MCF 10A (cell line): ENCODE measurements at regions not wholly inside any gene's neighbourhood (a gene's known extent, or its start where the extent isn't known, plus 50 kb on each side); places are given as distances from the start of the nearest gene placed in this dataset.

Experiments used
- BruUV-seq: library from RNA; stranded (reverse); fragments of 400-500 nt; replicated peaks from 2 replicates; lab custom pipeline; 2021; lab: Mats Ljungman, UMichigan
- CTCF ChIA-PET: fragments of 300-600 bp; sonication (Branson Sonifier 250); formaldehyde crosslinking; extraction: SDS; loops from one replicate; lab custom pipeline; 2021; ENCODE audit warnings: antibody characterized with exemption, inconsistent platforms; lab: Yijun Ruan, JAX
- POLR2A ChIA-PET: fragments of 300-600, 350-650 bp; sonication (Branson Sonifier 250); formaldehyde crosslinking; extraction: SDS; loops from one replicate; lab custom pipeline; 2020; ENCODE audit warnings: antibody characterized with exemption, inconsistent platforms; lab: Yijun Ruan, JAX
- DNase-seq: peaks from one replicate; pipeline ENCODE4 v3.0.0-alpha.2; 2018; ENCODE audit not compliant: unreplicated experiment
- H3K27ac Mint-ChIP-seq: one replicate; pipeline ENCODE4 v1.8.0; 2022; ENCODE audit warnings: mild to moderate bottlenecking, low read depth, mixed read lengths; ENCODE audit not compliant: unreplicated experiment
- H3K27me3 Mint-ChIP-seq: one replicate; pipeline ENCODE4 v1.8.0; 2022; ENCODE audit warnings: mixed read lengths; ENCODE audit not compliant: insufficient read depth, unreplicated experiment
- H3K36me3 Mint-ChIP-seq: one replicate; pipeline ENCODE4 v1.8.0; 2022; ENCODE audit warnings: mild to moderate bottlenecking, moderate library complexity, mixed read lengths; ENCODE audit not compliant: insufficient read depth, unreplicated experiment
- H3K4me1 Mint-ChIP-seq: one replicate; pipeline ENCODE4 v1.8.0; 2022; ENCODE audit warnings: mixed read lengths; ENCODE audit not compliant: insufficient read depth, unreplicated experiment
- H3K4me3 Mint-ChIP-seq: one replicate; pipeline ENCODE4 v1.8.0; 2022; ENCODE audit warnings: mild to moderate bottlenecking, moderate library complexity, mixed read lengths; ENCODE audit not compliant: unreplicated experiment
- H3K9me3 Mint-ChIP-seq: one replicate; pipeline ENCODE4 v1.8.0; 2022; ENCODE audit warnings: mixed read lengths; ENCODE audit not compliant: unreplicated experiment
- CTCF ChIP-seq: fragments of 200-600 bp; IDR thresholded peaks from one replicate; pipeline ENCODE4 v1.8.0; 2022; ENCODE audit warnings: antibody characterized with exemption, mild to moderate bottlenecking; ENCODE audit not compliant: unreplicated experiment
- intact Hi-C: fragments of 100-400 bp; cut with micrococcal nuclease; formaldehyde crosslinking; loops from 2 replicates; pipeline ENCODE4 v1.14.1; 2022

GRCh38 chr13:44834404-44834803, 154.9 kb downstream of the NUFIP1 start:
- CTCF ChIA-PET, result no interaction called here
- DNase-seq, result no peak
- H3K4me1 Mint-ChIP-seq, result peaks cover 6% of the 10 kb centered on the region
- no peak for TF ChIP-seq CTCF
- H3K27ac Mint-ChIP-seq, result no peak overlapping the region
- H3K27me3 Mint-ChIP-seq, result no peaks in the 10 kb centered on the region
- H3K9me3 Mint-ChIP-seq, result no peaks in the 10 kb centered on the region
- POLR2A ChIA-PET, result no interaction called here
- H3K4me3 Mint-ChIP-seq, result no peak overlapping the region
- no TSS peak for BruUV-seq
- no peaks in the 10 kb centered on the region for H3K36me3 Mint-ChIP-seq
- intact Hi-C loops, result no loop called here

GRCh38 chr13:44833626-44834025, 155.6 kb downstream of the NUFIP1 start:
- no TSS peak for BruUV-seq
- TF ChIP-seq CTCF, result no peak
- no peak for DNase-seq
- intact Hi-C loops, result no loop called here
- Mint-ChIP-seq H3K4me3 (no peak overlapping the region), H3K36me3 (no peaks in the 10 kb centered on the region), H3K27ac (no peak overlapping the region), H3K27me3 (no peaks in the 10 kb centered on the region), H3K4me1 (peaks cover 6% of the 10 kb centered on the region), H3K9me3 (no peaks in the 10 kb centered on the region)
- ChIA-PET CTCF (no interaction called here), POLR2A (interaction anchor here (0.6 kb wide), 1 partner anchor 1060 kb away, joined by 3 read pairs; no protein-coding TSS in a partner anchor)

DNA sequence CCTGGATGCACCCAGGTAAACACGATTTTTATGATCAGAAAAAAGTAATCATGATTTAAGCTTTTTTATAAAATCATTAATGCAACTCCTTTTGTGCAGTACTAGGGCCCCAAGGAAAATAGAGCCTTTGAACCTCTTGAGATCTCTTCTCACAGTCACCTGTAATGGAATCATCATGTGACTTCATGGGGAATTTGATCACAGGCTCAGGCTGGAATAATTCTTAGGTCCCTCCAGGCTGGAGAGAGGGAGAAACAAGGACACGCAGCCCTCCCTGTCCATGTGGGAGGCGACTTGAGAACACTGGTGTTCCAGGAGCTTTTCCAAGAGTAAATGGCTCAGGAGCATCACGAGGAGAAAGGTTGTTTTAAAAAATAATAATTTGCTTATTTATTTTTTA, 156.1 kb downstream of the NUFIP1 start:
- H3K9me3 Mint-ChIP-seq, result no peaks in the 10 kb centered on the region
- intact Hi-C loops, result no loop called here
- ChIA-PET CTCF (no interaction called here), POLR2A (interaction anchor here (0.6 kb wide), 3 partner anchors 17 to 1060 kb away, joined by 3 to 4 read pairs (median 3); no protein-coding TSS in a partner anchor)
- H3K4me1 Mint-ChIP-seq, result peaks cover 6% of the 10 kb centered on the region
- no peak for TF ChIP-seq CTCF
- H3K36me3 Mint-ChIP-seq, result no peaks in the 10 kb centered on the region
- BruUV-seq, result no TSS peak
- no peaks in the 10 kb centered on the region for H3K27me3 Mint-ChIP-seq
- no peak overlapping the region for H3K4me3 Mint-ChIP-seq
- H3K27ac Mint-ChIP-seq, result no peak overlapping the region
- DNase-seq, result no peak

- H3K9me3 Mint-ChIP-seq, result no peaks in the 10 kb centered on the region
- no peak for TF ChIP-seq CTCF
- CTCF ChIA-PET, result no interaction called here
- no peaks in the 10 kb centered on the region for H3K27me3 Mint-ChIP-seq
- no peak for DNase-seq
- BruUV-seq, result no TSS peak
- intact Hi-C loops, result no loop called here
- H3K36me3 Mint-ChIP-seq, result no peaks in the 10 kb centered on the region
- H3K27ac Mint-ChIP-seq, result no peak overlapping the region
- POLR2A ChIA-PET, result no interaction called here
- peaks cover 5% of the 10 kb centered on the region for H3K4me1 Mint-ChIP-seq
- no peak overlapping the region for H3K4me3 Mint-ChIP-seq
Observed at GRCh38 chr13:44826591-44827350, 162.5 kb downstream of the NUFIP1 start.
